ENCODE measurements at regions not wholly inside any gene's neighbourhood (a gene's known extent, or its start where the extent isn't known, plus 50 kb on each side); places are given as distances from the start of the nearest gene placed in this dataset.

- TF ChIP-seq CTCF (conservative IDR thresholded peaks at IDR 0.05; ENCODE audit: low read length) (no peak), EZH2phosphoT487 (IDR thresholded peaks at IDR 0.05; ENCODE audit: borderline replicate concordance, low read depth, low read length) (no peak)
These were observed 303.3 kb downstream of the GALR1 start for GRCh38 chr18:77552945-77553344.
